ENCODE measurements at regions not wholly inside any gene's neighbourhood (a gene's known extent, or its start where the extent isn't known, plus 50 kb on each side); places are given as distances from the start of the nearest gene placed in this dataset.

DNA sequence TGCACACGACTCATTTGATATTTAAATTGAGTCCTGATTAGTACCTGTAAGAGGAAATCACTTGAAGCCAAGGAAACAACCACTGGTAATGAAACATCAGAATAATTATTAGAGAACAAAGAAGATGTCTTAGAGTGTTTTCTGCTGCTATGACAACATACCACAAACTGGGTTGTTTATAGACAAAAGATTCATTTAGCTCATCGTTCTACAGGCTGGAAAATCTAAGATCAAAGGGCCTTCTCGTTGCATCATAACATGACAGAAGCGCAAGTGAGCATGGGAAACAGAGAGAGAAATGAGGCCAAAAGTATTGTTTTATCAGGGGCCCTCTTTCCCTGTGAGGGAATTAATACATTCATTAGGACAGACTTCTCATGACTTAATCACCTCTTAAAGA, 1024.0 kb upstream of the PCDH9 start:
- no peaks in the 10 kb centered on the region for H3K36me3 ChIP-seq (ENCODE audit: insufficient read depth, low read length)
- no peak overlapping the region for H3K27ac ChIP-seq (ENCODE audit: low read depth, low read length)
- Mint-ChIP-seq H3K4me1 (ENCODE audit: low read depth, unreplicated experiment) (no peaks in the 10 kb centered on the region), H3K27me3 (ENCODE audit: low read depth, unreplicated experiment) (no peaks in the 10 kb centered on the region), H3K36me3 (ENCODE audit: low read depth, unreplicated experiment) (no peaks in the 10 kb centered on the region), H3K27ac (ENCODE audit: unreplicated experiment) (no peak overlapping the region), H3K9me3 (ENCODE audit: unreplicated experiment) (no peaks in the 10 kb centered on the region), H3K4me3 (ENCODE audit: unreplicated experiment) (no peak overlapping the region)
- no peak overlapping the region for H3K9ac ChIP-seq (ENCODE audit: low read length)
- H3K4me2 ChIP-seq (ENCODE audit: low read length), result no peak overlapping the region
- H3K79me2 ChIP-seq (ENCODE audit: insufficient read depth, low read length), result no peaks in the 10 kb centered on the region
- no peak overlapping the region for H3K4me3 ChIP-seq (ENCODE audit: insufficient read depth, low read depth, low read length)
- no peaks in the 10 kb centered on the region for H3K4me1 ChIP-seq (ENCODE audit: insufficient read depth, low read length)
- H2AFZ ChIP-seq (ENCODE audit: low read depth, low read length), result no peak overlapping the region
- FAIRE-seq (no peak), DNase-seq (ENCODE audit: low read depth) (no peak)
- TF ChIP-seq, protein P1, sequence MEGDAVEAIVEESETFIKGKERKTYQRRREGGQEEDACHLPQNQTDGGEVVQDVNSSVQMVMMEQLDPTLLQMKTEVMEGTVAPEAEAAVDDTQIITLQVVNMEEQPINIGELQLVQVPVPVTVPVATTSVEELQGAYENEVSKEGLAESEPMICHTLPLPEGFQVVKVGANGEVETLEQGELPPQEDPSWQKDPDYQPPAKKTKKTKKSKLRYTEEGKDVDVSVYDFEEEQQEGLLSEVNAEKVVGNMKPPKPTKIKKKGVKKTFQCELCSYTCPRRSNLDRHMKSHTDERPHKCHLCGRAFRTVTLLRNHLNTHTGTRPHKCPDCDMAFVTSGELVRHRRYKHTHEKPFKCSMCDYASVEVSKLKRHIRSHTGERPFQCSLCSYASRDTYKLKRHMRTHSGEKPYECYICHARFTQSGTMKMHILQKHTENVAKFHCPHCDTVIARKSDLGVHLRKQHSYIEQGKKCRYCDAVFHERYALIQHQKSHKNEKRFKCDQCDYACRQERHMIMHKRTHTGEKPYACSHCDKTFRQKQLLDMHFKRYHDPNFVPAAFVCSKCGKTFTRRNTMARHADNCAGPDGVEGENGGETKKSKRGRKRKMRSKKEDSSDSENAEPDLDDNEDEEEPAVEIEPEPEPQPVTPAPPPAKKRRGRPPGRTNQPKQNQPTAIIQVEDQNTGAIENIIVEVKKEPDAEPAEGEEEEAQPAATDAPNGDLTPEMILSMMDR (IDR thresholded peaks at IDR 0.05; ENCODE audit: insufficient read depth, low read depth, low read length), result no peak
- no peak for TF ChIP-seq EZH2 (IDR thresholded peaks at IDR 0.05; ENCODE audit: insufficient read depth, low read length)
- no peaks in the 10 kb centered on the region for H3K9me3 ChIP-seq (ENCODE audit: insufficient read depth, low read depth, low read length)
- H4K20me1 ChIP-seq (ENCODE audit: insufficient read depth, low read length), result no peaks in the 10 kb centered on the region
- no peaks in the 10 kb centered on the region for H3K27me3 ChIP-seq (ENCODE audit: insufficient read depth, low read length)

DNA sequence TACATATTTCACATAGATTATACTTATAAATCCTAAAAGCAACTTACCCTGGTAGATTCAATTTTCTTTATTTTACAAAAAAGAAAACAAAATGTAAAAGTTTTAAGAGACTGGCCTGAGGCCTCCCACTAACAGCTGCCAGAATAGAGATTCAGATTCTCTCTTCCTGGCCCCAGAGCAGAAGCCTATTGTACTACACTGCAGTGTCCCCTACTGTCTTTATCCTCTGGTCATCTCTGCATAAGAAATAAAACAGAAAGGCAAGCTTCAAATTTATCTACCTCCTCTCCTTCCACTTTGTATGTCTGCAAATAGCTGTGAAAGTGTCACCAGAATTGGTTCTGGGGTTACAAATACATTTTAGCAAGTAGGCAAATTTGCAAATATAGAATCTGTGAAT, 1004.1 kb upstream of the PCDH9 start:
- H3K36me3 Mint-ChIP-seq (ENCODE audit: low read depth, unreplicated experiment), result no peaks in the 10 kb centered on the region
- no peaks in the 10 kb centered on the region for H3K27me3 ChIP-seq (ENCODE audit: insufficient read depth, low read length)
- no peaks in the 10 kb centered on the region for H3K9me3 Mint-ChIP-seq (ENCODE audit: unreplicated experiment)
- no peaks in the 10 kb centered on the region for H4K20me1 ChIP-seq (ENCODE audit: insufficient read depth, low read length)
- no peak overlapping the region for H3K4me3 Mint-ChIP-seq (ENCODE audit: unreplicated experiment)
- H3K27ac Mint-ChIP-seq (ENCODE audit: unreplicated experiment), result peak overlapping the region; percentile 62
- H3K4me1 ChIP-seq (ENCODE audit: insufficient read depth, low read length), result peaks cover 9% of the 10 kb centered on the region
- FAIRE-seq, result no peak
- H3K4me2 ChIP-seq (ENCODE audit: low read length), result no peak overlapping the region
- peak; percentile 17 for DNase-seq (ENCODE audit: low read depth)
- H3K27ac ChIP-seq (ENCODE audit: low read depth, low read length), result no peak overlapping the region
- no peak overlapping the region for H3K4me3 ChIP-seq (ENCODE audit: insufficient read depth, low read depth, low read length)
- H3K36me3 ChIP-seq (ENCODE audit: insufficient read depth, low read length), result no peaks in the 10 kb centered on the region
- no peaks in the 10 kb centered on the region for H3K27me3 Mint-ChIP-seq (ENCODE audit: low read depth, unreplicated experiment)
- no peak overlapping the region for H3K9ac ChIP-seq (ENCODE audit: low read length)
- no peaks in the 10 kb centered on the region for H3K9me3 ChIP-seq (ENCODE audit: insufficient read depth, low read depth, low read length)
- TF ChIP-seq, protein P1 (IDR thresholded peaks at IDR 0.05; ENCODE audit: insufficient read depth, low read depth, low read length), result no peak
- no peak for TF ChIP-seq EZH2 (IDR thresholded peaks at IDR 0.05; ENCODE audit: insufficient read depth, low read length)
- H2AFZ ChIP-seq (ENCODE audit: low read depth, low read length), result no peak overlapping the region
- H3K79me2 ChIP-seq (ENCODE audit: insufficient read depth, low read length), result no peaks in the 10 kb centered on the region
- peaks cover 14% of the 10 kb centered on the region for H3K4me1 Mint-ChIP-seq (ENCODE audit: low read depth, unreplicated experiment)

DNA sequence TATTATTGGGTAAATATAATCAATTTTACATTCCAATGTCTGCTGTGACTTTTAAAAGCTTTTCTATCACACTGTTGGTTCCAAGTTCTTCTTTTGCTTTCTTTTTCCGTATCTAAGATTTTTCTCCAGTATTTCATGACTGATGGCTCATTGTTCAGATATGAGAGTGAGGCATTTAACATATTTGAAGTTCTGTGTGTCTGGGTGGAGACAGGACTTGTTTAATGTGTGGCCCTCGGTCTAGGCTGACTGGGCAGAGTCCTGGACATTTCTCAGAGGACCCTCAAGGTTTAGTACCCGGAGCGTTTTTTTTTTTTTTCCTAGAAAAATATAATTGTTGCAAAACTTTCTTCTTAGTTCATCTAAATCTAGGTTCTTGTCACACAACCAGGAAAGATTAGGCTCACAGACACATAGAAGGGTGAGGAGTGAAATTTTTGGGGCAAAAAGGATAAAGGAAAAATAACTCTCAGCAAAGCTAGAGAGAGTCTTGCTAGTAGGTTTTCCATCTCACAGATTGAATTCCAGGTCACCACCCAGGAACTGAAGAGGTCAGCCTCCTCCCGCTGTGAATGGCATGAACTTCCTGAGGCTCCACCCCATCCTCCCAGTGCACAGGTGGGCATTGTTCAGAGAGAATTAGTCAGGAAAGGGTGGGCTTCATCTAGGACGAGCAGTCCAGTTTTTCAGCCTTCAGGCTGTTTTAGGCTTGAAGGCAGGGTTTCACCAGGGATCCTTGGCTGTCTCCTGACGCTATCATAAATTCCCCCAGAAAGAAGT, 1002.4 kb upstream of the PCDH9 start:
- Histone ChIP-seq H3K27me3 (ENCODE audit: insufficient read depth, low read length) (no peaks in the 10 kb centered on the region), H3K4me2 (ENCODE audit: low read length) (peak overlapping the region; percentile 23), H3K36me3 (ENCODE audit: insufficient read depth, low read length) (no peaks in the 10 kb centered on the region), H4K20me1 (ENCODE audit: insufficient read depth, low read length) (no peaks in the 10 kb centered on the region), H2AFZ (ENCODE audit: low read depth, low read length) (no peak overlapping the region), H3K9me3 (ENCODE audit: insufficient read depth, low read depth, low read length) (no peaks in the 10 kb centered on the region), H3K4me1 (ENCODE audit: insufficient read depth, low read length) (peaks cover 9% of the 10 kb centered on the region), H3K27ac (ENCODE audit: low read depth, low read length) (no peak overlapping the region), H3K9ac (ENCODE audit: low read length) (no peak overlapping the region), H3K4me3 (ENCODE audit: insufficient read depth, low read depth, low read length) (no peak overlapping the region), H3K79me2 (ENCODE audit: insufficient read depth, low read length) (no peaks in the 10 kb centered on the region)
- H3K4me3 Mint-ChIP-seq (ENCODE audit: unreplicated experiment), result peak overlapping the region; percentile 10
- no peaks in the 10 kb centered on the region for H3K27me3 Mint-ChIP-seq (ENCODE audit: low read depth, unreplicated experiment)
- H3K9me3 Mint-ChIP-seq (ENCODE audit: unreplicated experiment), result no peaks in the 10 kb centered on the region
- FAIRE-seq (no peak), DNase-seq (ENCODE audit: low read depth) (peak; percentile 37)
- no peaks in the 10 kb centered on the region for H3K36me3 Mint-ChIP-seq (ENCODE audit: low read depth, unreplicated experiment)
- TF ChIP-seq, protein P1 (IDR thresholded peaks at IDR 0.05; ENCODE audit: insufficient read depth, low read depth, low read length), result no peak
- no peak for TF ChIP-seq EZH2 (IDR thresholded peaks at IDR 0.05; ENCODE audit: insufficient read depth, low read length)
- peaks cover 16% of the 10 kb centered on the region for H3K4me1 Mint-ChIP-seq (ENCODE audit: low read depth, unreplicated experiment)
- peak overlapping the region; percentile 93 for H3K27ac Mint-ChIP-seq (ENCODE audit: unreplicated experiment)
